Activated CD4-positive, alpha-beta T cell treated with anti-CD3 and anti-CD28 coated beads, Interleukin-2, amount 10 ng/mL, durations not matched to agents 7 days and 5 days (primary cell): ENCODE measurements at regions not wholly inside any gene's neighbourhood (a gene's known extent, or its start where the extent isn't known, plus 50 kb on each side); places are given as distances from the start of the nearest gene placed in this dataset.

Experiments used
- CTCF ChIA-PET: fragments of 350-600 bp; sonication (Branson Sonifier 250); formaldehyde crosslinking; loops from one replicate; lab custom pipeline; 2021; ENCODE audit warnings: antibody characterized with exemption; lab: Charles Lee
- POLR2A ChIA-PET: fragments of 350-600 bp; sonication (Branson Sonifier 250); formaldehyde crosslinking; loops from one replicate; lab custom pipeline; 2021; ENCODE audit warnings: antibody characterized with exemption; lab: Charles Lee
- DNase-seq: peaks from one replicate; pipeline ENCODE4 v3.0.0-alpha.2; 2020
- H3K27ac Mint-ChIP-seq: one replicate; pipeline ENCODE4 v1.8.0; 2021; ENCODE audit warnings: mild to moderate bottlenecking, moderate library complexity, mixed read lengths
- H3K27me3 Mint-ChIP-seq: one replicate; pipeline ENCODE4 v1.8.0; 2021; ENCODE audit warnings: mixed read lengths
- H3K36me3 Mint-ChIP-seq: one replicate; pipeline ENCODE4 v1.8.0; 2021; ENCODE audit warnings: low read depth, mixed read lengths
- H3K4me1 Mint-ChIP-seq: one replicate; pipeline ENCODE4 v1.8.0; 2021; ENCODE audit warnings: mixed read lengths
- H3K4me3 Mint-ChIP-seq: one replicate; pipeline ENCODE4 v1.8.0; 2021; ENCODE audit warnings: mild to moderate bottlenecking, moderate library complexity, mixed read lengths
- H3K9me3 Mint-ChIP-seq: one replicate; pipeline ENCODE4 v1.8.0; 2021; ENCODE audit warnings: mixed read lengths

- Mint-ChIP-seq H3K4me3 (no peak overlapping the region), H3K27ac (no peak overlapping the region), H3K27me3 (no peaks in the 10 kb centered on the region), H3K4me1 (no peaks in the 10 kb centered on the region), H3K36me3 (no peaks in the 10 kb centered on the region), H3K9me3 (no peaks in the 10 kb centered on the region)
- ChIA-PET POLR2A (no interaction called here), CTCF (no interaction called here)
- DNase-seq: no peak
Observed at GRCh38 chr5:104821606-104822005, 1259.0 kb upstream of the NUDT12 start.

- Mint-ChIP-seq H3K4me3 (no peak overlapping the region), H3K4me1 (no peaks in the 10 kb centered on the region), H3K9me3 (peaks cover 2% of the 10 kb centered on the region), H3K27me3 (no peaks in the 10 kb centered on the region), H3K27ac (no peak overlapping the region), H3K36me3 (no peaks in the 10 kb centered on the region)
- CTCF ChIA-PET: no interaction called here
- no peak for DNase-seq
- POLR2A ChIA-PET: no interaction called here
Observed at GRCh38 chr5:104817127-104817526, 1254.5 kb upstream of the NUDT12 start.

DNA sequence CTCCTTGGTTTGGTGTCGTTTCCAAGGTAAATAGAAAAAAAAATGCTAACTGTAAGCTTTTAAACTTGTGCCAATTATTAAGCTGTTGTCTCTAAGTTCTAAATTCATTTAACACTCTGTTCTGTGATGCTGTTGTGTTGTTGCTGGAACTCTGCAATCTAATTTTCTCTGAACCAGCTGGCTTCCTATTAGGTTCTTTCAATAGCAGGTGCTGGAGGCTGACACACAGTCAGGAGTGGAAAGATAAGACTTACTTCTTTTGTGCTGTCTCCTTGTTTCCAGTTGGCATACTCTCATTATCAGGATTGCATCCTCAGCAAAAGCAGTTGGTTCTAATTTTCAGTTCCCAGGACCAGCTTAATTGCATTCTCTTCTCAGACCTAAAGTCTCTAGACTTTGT is 1252.6 kb upstream of the NUDT12 start:
- no peaks in the 10 kb centered on the region for H3K27me3 Mint-ChIP-seq
- no peak for DNase-seq
- peaks cover 8% of the 10 kb centered on the region for H3K9me3 Mint-ChIP-seq
- H3K36me3 Mint-ChIP-seq: no peaks in the 10 kb centered on the region
- no peak overlapping the region for H3K4me3 Mint-ChIP-seq
- H3K4me1 Mint-ChIP-seq: no peaks in the 10 kb centered on the region
- no peak overlapping the region for H3K27ac Mint-ChIP-seq
- ChIA-PET CTCF (no interaction called here), POLR2A (no interaction called here)

GRCh38 chr5:104800440-104801048 is 1238.0 kb upstream of the NUDT12 start:
- Mint-ChIP-seq H3K27me3 (no peaks in the 10 kb centered on the region), H3K4me3 (no peak overlapping the region), H3K27ac (no peak overlapping the region), H3K36me3 (no peaks in the 10 kb centered on the region), H3K9me3 (peaks cover 5% of the 10 kb centered on the region), H3K4me1 (no peaks in the 10 kb centered on the region)
- DNase-seq: no peak
- CTCF ChIA-PET: no interaction called here
- POLR2A ChIA-PET: no interaction called here

DNA sequence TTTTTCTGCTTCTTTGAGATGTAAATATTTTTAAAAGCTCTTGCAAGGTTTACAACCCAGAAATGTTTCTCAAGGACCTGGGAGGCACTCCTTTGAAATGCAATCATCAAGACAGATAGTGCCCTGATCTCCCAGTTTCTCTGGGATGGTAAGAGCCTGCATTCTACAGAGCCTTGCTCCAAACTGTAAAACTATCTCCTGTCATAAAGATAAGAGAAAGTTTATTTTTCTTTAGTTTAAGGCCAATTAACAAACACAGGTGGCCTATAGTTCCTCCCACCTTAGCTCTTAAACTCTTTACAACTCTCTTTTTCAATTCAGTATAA is 1231.1 kb upstream of the NUDT12 start:
- H3K9me3 Mint-ChIP-seq: peaks cover 3% of the 10 kb centered on the region
- DNase-seq: no peak
- no peaks in the 10 kb centered on the region for H3K36me3 Mint-ChIP-seq
- no peak overlapping the region for H3K4me3 Mint-ChIP-seq
- ChIA-PET CTCF (no interaction called here), POLR2A (no interaction called here)
- no peaks in the 10 kb centered on the region for H3K27me3 Mint-ChIP-seq
- no peaks in the 10 kb centered on the region for H3K4me1 Mint-ChIP-seq
- no peak overlapping the region for H3K27ac Mint-ChIP-seq

DNA sequence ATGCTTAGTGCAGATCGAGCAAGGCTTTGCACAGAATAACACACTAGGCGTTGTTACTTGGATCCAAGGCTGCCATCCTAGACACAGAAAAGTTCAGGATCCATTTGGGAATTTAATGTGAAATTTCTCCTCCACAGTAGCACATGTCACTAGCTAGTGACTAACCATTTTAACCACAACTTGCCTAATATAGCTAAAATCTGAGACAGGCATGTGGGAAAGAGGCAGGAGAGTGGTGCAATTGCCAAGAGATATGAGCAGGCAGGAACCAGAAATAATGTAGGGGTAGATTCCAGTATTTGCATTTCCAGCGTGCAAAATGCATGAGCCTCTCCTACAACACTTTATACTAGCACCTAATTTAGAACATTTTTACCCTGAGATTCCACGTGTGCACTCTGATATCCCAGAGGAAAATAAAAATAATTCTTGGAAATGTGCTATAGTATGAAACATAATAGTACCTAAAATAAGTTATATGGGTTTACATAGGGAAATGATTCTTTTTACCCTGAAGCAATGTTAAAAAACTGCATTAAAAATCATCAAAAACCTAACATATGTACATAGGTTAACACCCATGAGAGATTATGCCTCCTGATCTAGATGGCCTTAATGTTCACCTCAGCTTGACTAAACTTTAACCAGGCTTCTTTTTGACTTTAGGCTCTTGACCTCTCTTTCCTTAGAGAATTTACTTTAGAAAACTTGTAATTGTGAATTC is 1230.6 kb upstream of the NUDT12 start:
- Mint-ChIP-seq H3K9me3 (peaks cover 3% of the 10 kb centered on the region), H3K27ac (no peak overlapping the region)

DNA sequence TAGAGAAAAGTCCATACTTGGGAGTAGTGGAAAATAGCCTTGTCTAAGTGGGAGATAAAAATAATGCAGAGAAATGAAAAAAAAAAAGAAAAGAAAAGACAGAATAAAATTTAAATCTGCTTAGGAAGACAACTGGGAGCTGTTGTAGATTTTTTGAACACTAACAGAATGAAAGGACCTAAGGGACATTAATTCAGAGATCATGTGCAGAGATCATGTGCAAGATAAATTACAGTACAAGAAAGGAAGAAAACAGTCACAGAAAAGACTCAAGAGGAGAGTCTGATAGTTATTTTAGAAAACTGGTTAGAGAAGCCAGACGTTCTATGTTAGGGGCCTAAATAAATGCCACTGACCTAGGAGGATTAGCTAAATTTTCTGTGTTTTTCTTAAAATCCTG is 1226.8 kb upstream of the NUDT12 start:
- Mint-ChIP-seq H3K27ac (no peak overlapping the region), H3K4me1 (no peaks in the 10 kb centered on the region), H3K27me3 (no peaks in the 10 kb centered on the region), H3K9me3 (peaks cover 9% of the 10 kb centered on the region), H3K36me3 (no peaks in the 10 kb centered on the region), H3K4me3 (no peak overlapping the region)
- no peak for DNase-seq
- ChIA-PET POLR2A (no interaction called here), CTCF (interaction anchor here (0.6 kb wide), 1 partner anchor 13 kb away, joined by 4 read pairs; no protein-coding TSS in a partner anchor)

More for the DNA sequence above, 1230.6 kb upstream of the NUDT12 start:
- Mint-ChIP-seq H3K27me3 (no peaks in the 10 kb centered on the region), H3K4me3 (no peak overlapping the region), H3K36me3 (no peaks in the 10 kb centered on the region), H3K4me1 (no peaks in the 10 kb centered on the region)
- POLR2A ChIA-PET: no interaction called here
- DNase-seq: no peak
- CTCF ChIA-PET: no interaction called here

DNA sequence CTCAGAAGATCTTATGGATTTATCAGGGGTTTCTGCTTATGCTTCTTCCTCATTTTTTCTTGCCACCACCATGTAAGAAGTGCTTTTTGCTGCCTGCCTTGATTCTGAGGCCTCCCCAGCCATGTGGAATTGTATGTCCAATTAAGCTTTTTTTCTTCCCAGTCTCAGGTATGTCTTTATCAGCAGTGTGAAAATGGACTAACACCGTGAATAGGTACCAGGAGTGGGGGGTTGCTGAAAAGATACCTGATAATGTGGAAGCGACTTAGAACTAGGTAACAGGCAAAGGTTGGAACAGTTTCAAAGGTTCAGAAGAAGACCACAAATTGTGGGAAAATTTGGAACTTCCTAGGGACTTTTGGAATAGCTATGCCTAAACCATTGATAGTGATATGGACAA is 1222.5 kb upstream of the NUDT12 start:
- no peak overlapping the region for H3K27ac Mint-ChIP-seq
- POLR2A ChIA-PET: no interaction called here
- no peaks in the 10 kb centered on the region for H3K36me3 Mint-ChIP-seq
- H3K9me3 Mint-ChIP-seq: peaks cover 14% of the 10 kb centered on the region
- no peak for DNase-seq
- no peaks in the 10 kb centered on the region for H3K4me1 Mint-ChIP-seq
- H3K4me3 Mint-ChIP-seq: no peak overlapping the region
- H3K27me3 Mint-ChIP-seq: no peaks in the 10 kb centered on the region
- CTCF ChIA-PET: no interaction called here

DNA sequence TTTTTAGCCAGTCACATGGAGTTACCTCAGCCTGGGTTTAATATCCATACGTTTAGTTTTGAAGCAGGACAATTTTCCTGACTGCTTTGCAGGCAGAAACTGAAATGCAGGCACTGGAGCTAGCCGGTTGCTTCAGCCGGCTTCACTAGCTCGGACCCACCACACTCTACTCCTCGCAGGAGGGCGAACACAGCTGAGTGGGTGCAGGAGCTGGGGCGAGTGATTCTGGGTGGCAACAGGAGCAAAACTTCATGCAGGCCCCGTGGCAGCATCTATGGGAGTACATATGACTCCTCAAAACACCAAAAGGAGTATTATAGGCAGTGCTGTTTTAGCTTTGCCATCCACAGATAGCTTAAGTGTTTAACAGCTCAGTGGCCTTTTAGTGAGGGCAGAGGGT is 1211.8 kb upstream of the NUDT12 start:
- no peaks in the 10 kb centered on the region for H3K4me1 Mint-ChIP-seq
- POLR2A ChIA-PET: no interaction called here
- H3K4me3 Mint-ChIP-seq: no peak overlapping the region
- no peak for DNase-seq
- no peaks in the 10 kb centered on the region for H3K36me3 Mint-ChIP-seq
- CTCF ChIA-PET: no interaction called here
- H3K27ac Mint-ChIP-seq: no peak overlapping the region
- H3K9me3 Mint-ChIP-seq: peaks cover 7% of the 10 kb centered on the region
- no peaks in the 10 kb centered on the region for H3K27me3 Mint-ChIP-seq

DNA sequence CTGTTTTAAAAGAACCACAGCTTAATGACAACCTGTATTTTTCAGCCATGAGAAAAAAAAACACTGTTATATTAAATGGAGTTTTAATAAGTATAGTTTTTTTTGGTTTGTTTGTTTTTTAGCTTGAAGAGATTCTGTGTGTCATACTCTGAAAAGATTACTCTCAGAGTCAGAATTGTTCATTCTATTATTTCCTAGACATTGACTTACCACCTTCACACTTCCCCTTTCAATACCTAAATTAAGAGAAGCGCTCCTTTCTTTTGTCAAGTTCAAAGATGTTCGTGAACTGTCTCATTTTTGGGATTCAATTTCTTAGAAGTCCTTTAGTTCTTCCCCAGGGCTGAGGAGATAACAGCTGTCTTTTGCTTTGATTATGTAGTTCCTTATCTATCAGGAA is 1201.6 kb upstream of the NUDT12 start:
- no peaks in the 10 kb centered on the region for H3K4me1 Mint-ChIP-seq
- H3K36me3 Mint-ChIP-seq: no peaks in the 10 kb centered on the region
- CTCF ChIA-PET: no interaction called here
- no peak overlapping the region for H3K27ac Mint-ChIP-seq
- DNase-seq: no peak
- no peaks in the 10 kb centered on the region for H3K9me3 Mint-ChIP-seq
- H3K27me3 Mint-ChIP-seq: no peaks in the 10 kb centered on the region
- POLR2A ChIA-PET: no interaction called here
- no peak overlapping the region for H3K4me3 Mint-ChIP-seq

DNA sequence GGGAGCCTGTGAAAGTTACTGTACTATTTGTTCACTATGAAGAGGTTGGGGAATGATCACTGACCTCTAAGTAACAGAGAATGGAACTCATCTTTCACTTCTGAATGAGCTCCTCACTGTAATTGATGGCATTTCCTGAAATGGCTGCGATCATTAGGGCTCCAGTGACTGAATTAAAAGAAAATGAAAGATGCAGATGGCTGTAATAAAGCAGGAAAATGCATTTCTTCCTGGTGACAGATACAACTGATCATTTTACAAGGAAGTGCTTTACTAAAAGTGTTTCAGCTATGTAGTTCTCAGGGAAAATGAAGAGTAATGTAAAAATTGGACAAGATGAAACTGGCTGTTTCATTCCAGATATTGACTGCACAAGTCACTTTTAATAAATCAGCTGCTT is 1200.6 kb upstream of the NUDT12 start:
- H3K4me1 Mint-ChIP-seq: no peaks in the 10 kb centered on the region

GRCh38 chr5:104757915-104758314 is 1195.3 kb upstream of the NUDT12 start:
- DNase-seq: no peak
- ChIA-PET POLR2A (no interaction called here), CTCF (no interaction called here)
- Mint-ChIP-seq H3K36me3 (no peaks in the 10 kb centered on the region), H3K4me1 (no peaks in the 10 kb centered on the region), H3K4me3 (no peak overlapping the region), H3K27ac (no peak overlapping the region), H3K9me3 (no peaks in the 10 kb centered on the region), H3K27me3 (no peaks in the 10 kb centered on the region)

More for the DNA sequence above, 1200.6 kb upstream of the NUDT12 start:
- DNase-seq: no peak
- Mint-ChIP-seq H3K9me3 (no peaks in the 10 kb centered on the region), H3K27ac (no peak overlapping the region), H3K36me3 (no peaks in the 10 kb centered on the region), H3K27me3 (no peaks in the 10 kb centered on the region), H3K4me3 (no peak overlapping the region)
- ChIA-PET CTCF (no interaction called here), POLR2A (no interaction called here)

DNA sequence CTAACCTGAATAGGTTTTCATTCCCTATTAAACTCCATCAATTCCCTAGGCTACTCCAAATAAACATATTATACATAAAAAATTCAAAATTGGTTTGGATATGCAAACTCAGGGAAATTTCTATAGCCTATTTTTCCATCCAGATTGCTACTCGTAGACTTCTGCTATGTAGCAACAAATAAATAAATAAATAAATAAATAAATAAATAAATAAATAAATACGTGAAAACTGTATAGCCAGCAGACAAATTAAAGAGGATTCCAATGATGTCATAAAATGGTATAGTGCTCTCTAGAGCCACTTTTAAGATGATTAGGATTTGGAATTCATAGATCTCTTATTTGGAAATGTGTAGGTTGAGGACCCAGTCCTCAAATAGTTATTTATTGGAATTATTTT is 1193.2 kb upstream of the NUDT12 start:
- DNase-seq: no peak
- ChIA-PET CTCF (no interaction called here), POLR2A (no interaction called here)
- no peaks in the 10 kb centered on the region for H3K9me3 Mint-ChIP-seq
- H3K4me1 Mint-ChIP-seq: no peaks in the 10 kb centered on the region
- H3K27me3 Mint-ChIP-seq: no peaks in the 10 kb centered on the region
- H3K27ac Mint-ChIP-seq: no peak overlapping the region
- no peaks in the 10 kb centered on the region for H3K36me3 Mint-ChIP-seq
- H3K4me3 Mint-ChIP-seq: no peak overlapping the region
